Islet precursor cell (in vitro differentiated cells): ENCODE measurements at regions not wholly inside any gene's neighbourhood (a gene's known extent, or its start where the extent isn't known, plus 50 kb on each side); places are given as distances from the start of the nearest gene placed in this dataset.
A peak's percentile ranks its signal among the peaks of the same experiment; 100 is the strongest.
"Not testable (repeated sequence)": the region's sequence is repeated elsewhere in the genome, so short reads cannot be mapped to it uniquely, and the experiment has no call there.

Experiments used
- DNase-seq: peaks from one replicate; pipeline ENCODE4 v3.0.0-alpha.2; 2018

- peak; percentile 67 for DNase-seq
These were observed 56.3 kb downstream of the SOX14 start for GRCh38 chr3:137820366-137820765.

GRCh38 chr3:137835096-137835495 lies 71.0 kb downstream of the SOX14 start:
- DNase-seq: no peak

GRCh38 chr3:137845194-137845593 lies 81.1 kb downstream of the SOX14 start:
- DNase-seq: no peak

- no peak for DNase-seq
These were observed 81.6 kb downstream of the SOX14 start for GRCh38 chr3:137845666-137846065.

- DNase-seq: no peak
These were observed 88.3 kb downstream of the SOX14 start for GRCh38 chr3:137852391-137852830.

GRCh38 chr3:137854533-137855261 lies 90.6 kb downstream of the SOX14 start:
- peak; percentile 92 for DNase-seq

GRCh38 chr3:137866001-137866400 lies 101.9 kb downstream of the SOX14 start:
- DNase-seq: no peak

GRCh38 chr3:137866933-137867332 lies 102.8 kb downstream of the SOX14 start:
- no peak for DNase-seq

GRCh38 chr3:137867611-137868010 lies 103.5 kb downstream of the SOX14 start:
- no peak for DNase-seq

GRCh38 chr3:137869022-137869421 lies 104.9 kb downstream of the SOX14 start:
- no peak for DNase-seq

- DNase-seq: not testable (repeated sequence)
These were observed 108.5 kb downstream of the SOX14 start for GRCh38 chr3:137872589-137872988.

- not testable (repeated sequence) for DNase-seq
These were observed 113.1 kb upstream of the CLDN18 start for GRCh38 chr3:137896842-137897241.

GRCh38 chr3:137906985-137907649 lies 102.8 kb upstream of the CLDN18 start:
- DNase-seq: no peak

GRCh38 chr3:137924628-137925027 lies 85.3 kb upstream of the CLDN18 start:
- DNase-seq: no peak

- no peak for DNase-seq
These were observed 84.9 kb upstream of the CLDN18 start for GRCh38 chr3:137925080-137925479.

GRCh38 chr3:137926991-137927390 lies 83.0 kb upstream of the CLDN18 start:
- DNase-seq: no peak

- no peak for DNase-seq
These were observed 79.0 kb upstream of the CLDN18 start for GRCh38 chr3:137930976-137931375.

GRCh38 chr3:137938876-137939275 lies 71.1 kb upstream of the CLDN18 start:
- no peak for DNase-seq

- DNase-seq: no peak
These were observed 65.4 kb upstream of the CLDN18 start for GRCh38 chr3:137944593-137944992.

GRCh38 chr3:137946356-137946973 lies 63.5 kb upstream of the CLDN18 start:
- DNase-seq: peak; percentile 79

- no peak for DNase-seq
These were observed 62.8 kb upstream of the CLDN18 start for GRCh38 chr3:137947117-137947516.

- no peak for DNase-seq
These were observed 61.4 kb upstream of the CLDN18 start for GRCh38 chr3:137948400-137949072.

- no peak for DNase-seq
These were observed 51.3 kb upstream of the CLDN18 start for GRCh38 chr3:137958636-137959035.
